Activated CD4-positive, alpha-beta T cell treated with anti-CD3 and anti-CD28 coated beads for 36 hours (primary cell): ENCODE measurements at regions not wholly inside any gene's neighbourhood (a gene's known extent, or its start where the extent isn't known, plus 50 kb on each side); places are given as distances from the start of the nearest gene placed in this dataset.
"Not testable (repeated sequence)": the region's sequence is repeated elsewhere in the genome, so short reads cannot be mapped to it uniquely, and the experiment has no call there.

Experiments used
- ATAC-seq: fragments of 200-7000 bp; cut with Tn5 transposase; one replicate; pipeline ENCODE4 v1.10.0; 2021; ENCODE audit warnings: mild to moderate bottlenecking, moderate library complexity
- CTCF ChIA-PET: fragments of 350-600 bp; sonication (Branson Sonifier 250); formaldehyde crosslinking; loops from one replicate; lab custom pipeline; 2021; ENCODE audit warnings: antibody characterized with exemption; lab: Charles Lee
- POLR2A ChIA-PET: fragments of 350-600 bp; sonication (Branson Sonifier 250); formaldehyde crosslinking; loops from one replicate; lab custom pipeline; 2021; ENCODE audit warnings: antibody characterized with exemption, inconsistent platforms; lab: Charles Lee
- DNase-seq: peaks from one replicate; pipeline ENCODE4 v3.0.0-alpha.2; 2020
- H3K27ac Mint-ChIP-seq: one replicate; pipeline ENCODE4 v1.8.0; 2021; ENCODE audit warnings: mixed read lengths
- H3K27me3 Mint-ChIP-seq: one replicate; pipeline ENCODE4 v1.8.0; 2021; ENCODE audit warnings: mixed read lengths
- H3K36me3 Mint-ChIP-seq: one replicate; pipeline ENCODE4 v1.8.0; 2021; ENCODE audit warnings: low read depth, mixed read lengths
- H3K4me1 Mint-ChIP-seq: one replicate; pipeline ENCODE4 v1.8.0; 2021; ENCODE audit warnings: mixed read lengths
- H3K4me3 Mint-ChIP-seq: one replicate; pipeline ENCODE4 v1.8.0; 2021; ENCODE audit warnings: mild to moderate bottlenecking, moderate library complexity, mixed read lengths
- H3K9me3 Mint-ChIP-seq: one replicate; pipeline ENCODE4 v1.8.0; 2021; ENCODE audit warnings: low read depth, mixed read lengths
- intact Hi-C, 2 experiments: fragments of 100-400 bp; cut with DNase I in 1 of 2; cut with micrococcal nuclease in 1 of 2; formaldehyde crosslinking; loops; one replicate each; pipeline versions ENCODE4 v1.14.2 to v1.15.1; 2022 to 2024; cut with DNase I, micrococcal nuclease

DNA sequence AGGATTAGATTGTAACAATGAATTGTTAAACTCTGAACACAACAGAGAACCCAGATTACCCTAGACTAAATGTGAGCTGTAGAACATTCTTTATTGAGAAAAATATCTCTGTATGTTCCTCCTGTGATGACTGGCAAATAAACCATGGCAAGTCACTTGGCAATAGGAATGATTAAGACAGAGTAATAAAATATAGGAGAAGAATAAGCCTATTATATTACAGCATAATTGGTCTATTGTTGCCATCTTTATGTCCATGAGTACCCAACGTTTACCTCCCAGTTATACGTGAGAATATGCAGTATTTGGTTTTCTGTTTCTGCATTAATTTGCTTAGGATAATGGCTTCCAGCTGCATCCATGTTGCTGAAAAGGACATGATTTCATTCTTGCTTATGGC lies 211.2 kb upstream of the AVPR1A start:
- no peak overlapping the region for H3K27ac Mint-ChIP-seq
- intact Hi-C loops, result no loop called here
- H3K4me1 Mint-ChIP-seq, result no peaks in the 10 kb centered on the region
- ChIA-PET POLR2A (no interaction called here), CTCF (no interaction called here)
- peaks cover 5% of the 10 kb centered on the region for H3K9me3 Mint-ChIP-seq
- no peaks in the 10 kb centered on the region for H3K36me3 Mint-ChIP-seq
- no peak for ATAC-seq
- H3K27me3 Mint-ChIP-seq, result peaks cover 2% of the 10 kb centered on the region
- no peak overlapping the region for H3K4me3 Mint-ChIP-seq
- DNase-seq, result no peak

DNA sequence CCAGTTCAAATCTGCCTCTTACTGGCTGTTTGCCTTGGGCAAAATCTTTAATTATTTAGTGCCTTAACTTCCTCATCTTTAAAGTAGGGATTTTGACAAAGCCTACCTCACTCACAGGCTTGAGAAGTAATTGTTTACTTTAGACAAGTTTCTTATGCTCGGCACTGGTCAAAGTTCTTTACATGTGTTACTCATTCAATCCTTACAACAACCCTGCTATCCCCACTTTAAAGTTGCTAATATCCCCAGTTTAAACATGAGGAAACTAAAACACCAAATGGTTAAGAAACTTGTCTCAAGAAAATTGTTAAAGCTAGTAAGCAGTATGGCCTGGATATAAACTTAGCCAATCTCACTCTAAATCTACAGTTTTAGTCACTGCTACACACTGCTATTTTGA lies 204.0 kb upstream of the AVPR1A start:
- Mint-ChIP-seq H3K4me1 (no peaks in the 10 kb centered on the region), H3K9me3 (peaks cover 2% of the 10 kb centered on the region), H3K27ac (no peak overlapping the region), H3K27me3 (peaks cover 2% of the 10 kb centered on the region), H3K4me3 (no peak overlapping the region), H3K36me3 (no peaks in the 10 kb centered on the region)
- ATAC-seq (no peak), DNase-seq (no peak)
- ChIA-PET POLR2A (no interaction called here), CTCF (no interaction called here)
- intact Hi-C loops, result no loop called here

DNA sequence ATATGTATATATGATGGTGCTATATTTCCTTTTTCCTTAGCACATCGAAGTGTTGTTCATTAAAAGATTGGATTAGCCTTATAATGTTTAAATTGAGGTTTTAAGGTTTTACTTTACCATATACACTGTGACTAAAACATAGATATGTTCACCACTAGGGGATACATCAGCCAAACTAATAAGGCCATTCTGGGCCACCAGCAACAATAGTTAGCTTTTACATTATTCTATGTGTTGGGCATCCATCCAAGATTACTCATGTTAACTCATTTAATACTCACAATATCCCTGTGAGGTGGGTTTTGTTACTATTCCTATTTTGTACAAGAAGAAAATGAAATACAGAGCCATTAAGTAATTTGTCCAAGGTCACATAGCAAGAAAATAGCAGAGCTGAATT lies 202.6 kb upstream of the AVPR1A start:
- intact Hi-C loops, result no loop called here
- CTCF ChIA-PET, result interaction anchor here (0.6 kb wide), 1 partner anchor 57 kb away, joined by 3 read pairs; no protein-coding TSS in a partner anchor

DNA sequence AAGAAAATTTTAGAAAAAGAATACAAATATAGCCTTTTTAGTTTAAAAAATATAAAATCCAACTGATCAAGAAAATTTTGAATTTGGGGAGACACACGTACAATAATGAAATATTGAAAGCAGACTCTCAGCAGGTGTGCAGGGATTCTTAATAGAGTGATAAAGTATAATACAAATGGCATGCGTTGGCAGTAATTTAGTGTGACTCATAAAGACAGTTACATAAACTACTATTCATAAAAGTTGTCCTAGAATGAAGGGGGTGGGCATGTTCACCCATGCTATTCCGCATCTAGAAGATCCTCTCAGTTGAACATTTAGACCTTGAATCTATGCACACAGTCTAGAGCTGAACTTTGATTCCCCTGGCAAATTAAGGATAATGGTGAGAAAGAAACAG lies 200.4 kb upstream of the AVPR1A start:
- Mint-ChIP-seq H3K4me1 (no peaks in the 10 kb centered on the region), H3K9me3 (no peaks in the 10 kb centered on the region), H3K27ac (no peak overlapping the region), H3K36me3 (no peaks in the 10 kb centered on the region), H3K4me3 (no peak overlapping the region), H3K27me3 (no peaks in the 10 kb centered on the region)
- intact Hi-C loops, result no loop called here
- ChIA-PET POLR2A (no interaction called here), CTCF (no interaction called here)
- ATAC-seq (no peak), DNase-seq (no peak)

More for the DNA sequence above, 202.6 kb upstream of the AVPR1A start:
- H3K9me3 Mint-ChIP-seq, result no peaks in the 10 kb centered on the region
- ATAC-seq, result no peak
- no peak overlapping the region for H3K4me3 Mint-ChIP-seq
- no peak for DNase-seq
- H3K4me1 Mint-ChIP-seq, result no peaks in the 10 kb centered on the region
- POLR2A ChIA-PET, result no interaction called here
- no peaks in the 10 kb centered on the region for H3K36me3 Mint-ChIP-seq
- H3K27me3 Mint-ChIP-seq, result no peaks in the 10 kb centered on the region
- H3K27ac Mint-ChIP-seq, result no peak overlapping the region

DNA sequence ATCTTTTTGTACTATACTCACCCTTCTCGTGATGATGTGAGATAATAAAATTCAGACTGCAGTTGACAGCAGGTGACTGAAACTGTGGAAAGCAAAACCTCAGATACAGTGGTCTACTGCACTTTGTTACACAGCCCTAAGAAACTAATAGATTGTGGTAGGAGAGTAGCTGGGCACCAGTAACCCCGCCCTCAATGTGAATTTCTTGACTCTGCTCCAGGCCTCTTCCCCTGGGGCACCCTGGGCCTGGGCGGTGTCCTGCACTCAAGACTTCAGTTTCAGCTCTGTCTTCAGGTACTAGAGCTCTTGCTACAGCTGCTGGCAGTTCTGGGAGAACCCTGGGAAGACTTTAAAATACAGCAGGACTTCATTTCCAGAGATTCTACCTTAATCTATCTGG lies 197.6 kb upstream of the AVPR1A start:
- intact Hi-C loops, result no loop called here
- ChIA-PET CTCF (interaction anchor here (1.0 kb wide), 1 partner anchor 10 kb away, joined by 3 read pairs; no protein-coding TSS in a partner anchor), POLR2A (no interaction called here)
- no peak for DNase-seq
- Mint-ChIP-seq H3K27ac (no peak overlapping the region), H3K4me1 (no peaks in the 10 kb centered on the region), H3K4me3 (no peak overlapping the region), H3K9me3 (no peaks in the 10 kb centered on the region), H3K27me3 (no peaks in the 10 kb centered on the region), H3K36me3 (no peaks in the 10 kb centered on the region)
- no peak for ATAC-seq

DNA sequence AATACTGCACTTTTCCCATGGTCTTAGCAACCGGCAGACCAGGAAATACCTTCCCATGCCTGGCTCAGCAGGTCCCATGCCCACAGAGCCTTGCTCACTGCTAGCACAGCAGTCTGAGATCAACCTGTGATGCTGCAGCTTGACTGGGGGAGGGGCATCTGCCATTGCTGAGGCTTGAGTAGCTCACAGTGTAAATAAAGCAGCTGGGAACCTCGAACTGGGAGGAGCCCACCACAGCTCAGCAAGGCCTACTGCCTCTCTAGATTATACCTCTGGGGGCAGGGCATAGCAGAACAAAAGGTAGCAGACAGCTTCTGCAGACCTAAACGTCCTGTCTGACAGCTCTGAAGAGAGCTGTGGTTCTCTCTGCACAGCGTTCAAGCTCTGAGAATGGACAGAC lies 186.2 kb upstream of the AVPR1A start:
- ATAC-seq, H3K27ac Mint-ChIP-seq, H3K9me3 Mint-ChIP-seq, DNase-seq, H3K36me3 Mint-ChIP-seq, intact Hi-C loops, H3K4me3 Mint-ChIP-seq, POLR2A ChIA-PET, H3K27me3 Mint-ChIP-seq, H3K4me1 Mint-ChIP-seq: not testable (repeated sequence)
- CTCF ChIA-PET, result interaction anchor here (1.4 kb wide), 1 partner anchor 13 kb away, joined by 3 read pairs; no protein-coding TSS in a partner anchor

DNA sequence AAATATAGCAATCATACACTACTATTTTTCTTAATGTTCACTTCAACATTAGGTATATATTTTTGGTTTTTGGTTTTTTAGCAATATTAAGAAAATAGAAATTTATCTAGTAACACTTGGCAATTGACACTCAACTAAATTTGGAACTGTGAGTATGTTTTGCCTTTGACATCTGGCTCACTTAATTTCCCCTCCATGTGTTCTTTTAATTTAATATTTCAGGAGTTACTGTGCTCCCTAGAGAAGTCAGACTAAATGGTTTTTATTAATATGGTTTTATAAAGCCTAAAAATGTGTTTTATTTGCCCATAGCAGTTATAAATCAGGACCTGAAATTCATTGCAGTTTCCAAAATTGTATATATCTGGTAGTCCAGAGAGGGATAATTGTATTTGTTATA lies 175.3 kb upstream of the AVPR1A start:
- Mint-ChIP-seq H3K4me1 (peaks cover 1% of the 10 kb centered on the region), H3K9me3 (no peaks in the 10 kb centered on the region), H3K36me3 (no peaks in the 10 kb centered on the region), H3K27me3 (no peaks in the 10 kb centered on the region), H3K4me3 (no peak overlapping the region), H3K27ac (no peak overlapping the region)
- POLR2A ChIA-PET, result no interaction called here
- CTCF ChIA-PET, result no interaction called here
- no peak for ATAC-seq
- no peak for DNase-seq
- intact Hi-C loops, result no loop called here

DNA sequence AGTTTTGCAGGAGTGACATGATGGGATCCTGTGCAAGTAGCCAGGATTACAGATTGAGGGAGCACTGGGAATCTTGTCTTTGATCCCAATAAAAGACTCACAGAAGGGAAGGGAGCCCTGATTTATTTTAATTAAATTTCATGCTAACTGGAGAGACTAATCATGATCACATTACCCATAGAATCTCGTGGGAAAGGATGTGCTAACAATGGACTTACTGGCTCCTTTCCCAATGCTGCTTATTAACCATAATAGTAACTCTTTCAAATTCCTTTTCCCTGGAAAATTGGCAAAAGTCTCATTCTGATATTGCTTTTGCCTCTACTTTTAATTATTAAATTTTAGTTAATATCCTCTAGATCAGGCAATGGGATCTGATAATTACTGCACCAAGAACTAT lies 174.8 kb upstream of the AVPR1A start:
- CTCF ChIA-PET, result no interaction called here
- Mint-ChIP-seq H3K27ac (no peak overlapping the region), H3K36me3 (no peaks in the 10 kb centered on the region), H3K9me3 (no peaks in the 10 kb centered on the region), H3K27me3 (no peaks in the 10 kb centered on the region), H3K4me1 (peaks cover 2% of the 10 kb centered on the region), H3K4me3 (no peak overlapping the region)
- no peak for DNase-seq
- POLR2A ChIA-PET, result no interaction called here
- no peak for ATAC-seq
- intact Hi-C loops, result no loop called here

DNA sequence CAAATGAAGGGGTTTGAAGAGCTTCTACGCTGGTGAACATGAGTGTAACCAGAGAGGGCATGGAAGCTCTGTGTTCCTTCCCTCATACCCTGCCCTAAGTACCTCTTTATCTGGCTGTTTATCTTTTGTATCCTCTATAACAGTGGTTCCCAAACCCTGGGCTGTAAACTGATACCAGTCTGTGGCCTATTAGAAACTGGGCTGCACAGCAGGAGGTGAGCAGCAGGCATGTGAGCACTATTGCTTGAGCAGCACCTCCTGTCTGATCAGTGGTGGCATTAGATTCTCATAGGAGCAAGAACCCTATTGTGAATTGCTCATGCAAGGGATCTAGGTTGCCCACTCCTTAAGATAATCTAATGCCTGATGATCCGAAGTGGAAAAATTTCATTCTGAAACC lies 172.9 kb upstream of the AVPR1A start:
- ATAC-seq (no peak), DNase-seq (no peak)
- H3K36me3 Mint-ChIP-seq, result no peaks in the 10 kb centered on the region
- ChIA-PET POLR2A (no interaction called here), CTCF (no interaction called here)
- intact Hi-C loops, result no loop called here
- H3K27me3 Mint-ChIP-seq, result no peaks in the 10 kb centered on the region
- H3K27ac Mint-ChIP-seq, result no peak overlapping the region
- no peaks in the 10 kb centered on the region for H3K9me3 Mint-ChIP-seq
- peaks cover 2% of the 10 kb centered on the region for H3K4me1 Mint-ChIP-seq
- H3K4me3 Mint-ChIP-seq, result no peak overlapping the region

DNA sequence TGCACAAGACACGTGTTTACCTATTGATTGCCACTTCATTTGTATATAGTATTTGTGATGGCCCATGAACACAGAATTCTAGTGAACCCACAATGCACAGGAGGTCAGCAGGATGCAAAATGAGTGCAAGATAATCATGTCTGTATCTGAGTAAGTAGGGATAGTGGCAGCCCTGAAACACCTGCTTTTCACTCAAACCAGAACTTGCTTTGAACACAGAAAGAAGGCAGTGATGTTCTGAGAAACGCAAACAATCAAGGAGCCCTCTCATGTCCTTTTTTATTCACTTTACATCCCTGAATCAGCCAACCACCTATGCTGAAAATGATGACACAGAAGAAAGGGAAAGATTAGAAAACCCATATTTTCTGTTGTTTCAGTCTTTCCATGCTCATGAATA lies 170.4 kb upstream of the AVPR1A start:
- intact Hi-C loops, result no loop called here
- Mint-ChIP-seq H3K36me3 (no peaks in the 10 kb centered on the region), H3K4me3 (no peak overlapping the region), H3K27ac (no peak overlapping the region), H3K4me1 (peaks cover 2% of the 10 kb centered on the region), H3K27me3 (no peaks in the 10 kb centered on the region), H3K9me3 (no peaks in the 10 kb centered on the region)
- ChIA-PET CTCF (no interaction called here), POLR2A (no interaction called here)
- no peak for DNase-seq
- ATAC-seq, result peak; percentile 74

DNA sequence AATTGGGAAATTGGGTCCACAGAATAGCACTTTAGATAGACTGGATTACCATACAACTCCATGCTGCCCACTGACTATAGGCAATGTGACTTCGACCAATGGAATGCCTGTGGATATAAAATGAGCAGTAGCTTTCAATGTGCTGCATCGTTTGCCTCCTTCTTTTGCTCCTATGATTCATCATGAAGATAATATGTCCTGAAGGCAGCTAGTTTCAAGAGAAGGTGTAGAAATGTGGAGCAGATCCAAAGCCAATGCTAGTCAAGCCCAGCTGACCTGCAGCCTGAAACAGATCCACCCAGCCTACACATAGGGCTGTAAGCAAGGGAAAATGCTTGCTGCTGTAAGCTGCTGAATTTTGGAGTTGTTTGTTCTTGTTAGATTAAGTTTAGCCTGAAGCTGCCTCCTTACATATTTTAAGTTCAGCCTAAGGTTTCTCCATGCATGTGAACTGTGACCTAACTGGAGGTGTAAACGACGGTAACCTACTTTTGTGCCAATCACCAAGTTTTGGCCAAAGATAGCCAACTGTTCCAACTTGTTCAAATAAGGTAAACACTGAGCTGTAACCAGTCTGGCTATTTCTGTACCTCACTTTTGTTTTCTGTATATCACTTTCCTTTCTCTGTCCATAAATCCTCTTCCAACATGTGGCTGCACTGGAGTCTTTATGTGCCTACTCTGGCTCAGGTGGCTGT lies 169.1 kb upstream of the AVPR1A start:
- Mint-ChIP-seq H3K27me3 (no peaks in the 10 kb centered on the region), H3K4me1 (peaks cover 2% of the 10 kb centered on the region), H3K27ac (no peak overlapping the region), H3K36me3 (no peaks in the 10 kb centered on the region), H3K9me3 (no peaks in the 10 kb centered on the region), H3K4me3 (no peak overlapping the region)
- CTCF ChIA-PET, result interaction anchor here (0.9 kb wide), 1 partner anchor 871 kb away, joined by 5 read pairs; no protein-coding TSS in a partner anchor
- intact Hi-C loops, result no loop called here
- ATAC-seq (no peak), DNase-seq (no peak)
- POLR2A ChIA-PET, result no interaction called here

DNA sequence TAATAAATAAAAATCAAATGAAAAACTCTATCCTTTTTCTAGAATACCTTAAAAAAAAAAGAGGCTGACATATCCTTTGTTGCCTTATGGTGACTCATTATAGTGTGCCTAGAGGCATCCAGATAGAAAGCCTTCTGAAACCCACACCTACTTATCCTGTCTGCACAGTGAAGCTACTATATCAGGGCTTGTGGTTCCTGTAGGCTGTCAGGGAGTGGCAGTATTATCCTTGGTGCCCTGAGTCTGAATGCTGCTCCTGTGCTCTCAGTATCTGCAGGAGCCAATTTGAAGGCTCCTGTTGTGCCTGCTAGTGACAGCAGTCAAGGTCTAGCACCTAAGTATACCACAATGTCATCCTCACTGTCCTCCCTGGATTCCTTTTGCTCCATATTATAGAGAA lies 168.4 kb upstream of the AVPR1A start:
- Mint-ChIP-seq H3K4me3 (no peak overlapping the region), H3K27me3 (no peaks in the 10 kb centered on the region), H3K9me3 (no peaks in the 10 kb centered on the region), H3K27ac (no peak overlapping the region), H3K36me3 (no peaks in the 10 kb centered on the region), H3K4me1 (peaks cover 2% of the 10 kb centered on the region)
- intact Hi-C loops, result no loop called here
- ChIA-PET CTCF (interaction anchor here (0.6 to 0.9 kb wide), 2 partner anchors 138 to 872 kb away, joined by 3 to 5 read pairs; no protein-coding TSS in a partner anchor), POLR2A (no interaction called here)
- ATAC-seq (peak; percentile 69), DNase-seq (no peak)
